ENCODE measurements at regions not wholly inside any gene's neighbourhood (a gene's known extent, or its start where the extent isn't known, plus 50 kb on each side); places are given as distances from the start of the nearest gene placed in this dataset.

DNA sequence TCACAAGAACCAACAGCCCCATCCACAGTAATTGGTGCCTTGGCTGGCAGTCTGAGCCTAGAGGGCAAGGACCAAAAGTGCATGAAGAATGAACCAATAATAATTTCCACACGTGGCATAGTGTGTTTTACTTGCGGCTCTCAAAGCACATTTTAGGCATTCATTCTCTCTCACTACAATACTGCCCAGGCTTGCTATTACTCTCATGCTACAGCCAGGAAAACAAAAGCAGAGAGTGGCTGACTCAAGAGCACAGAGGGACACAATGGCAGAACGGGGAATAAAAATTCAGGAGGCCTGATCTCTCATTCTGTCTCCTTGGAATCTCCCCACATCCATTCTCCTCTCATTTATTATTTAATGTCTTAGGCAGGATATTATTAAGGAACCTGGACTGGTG, 57.0 kb upstream of the NOL4 start:
- TF ChIP-seq MAX (IDR thresholded peaks at IDR 0.05; ENCODE audit: insufficient read depth, insufficient read length) (no peak), POLR2AphosphoS5 (IDR thresholded peaks at IDR 0.05; ENCODE audit: insufficient read depth, low read depth, low read length) (no peak), EZH2 (IDR thresholded peaks at IDR 0.05; ENCODE audit: borderline replicate concordance, low read depth, low read length, severe bottlenecking) (no peak), MYC (IDR thresholded peaks at IDR 0.05; ENCODE audit: low read depth, low read length) (no peak), POLR2A (IDR thresholded peaks at IDR 0.05; ENCODE audit: low read depth, low read length) (no peak), FOS (IDR thresholded peaks at IDR 0.05; ENCODE audit: borderline replicate concordance, insufficient read depth, low read length) (no peak), GATA2 (IDR thresholded peaks at IDR 0.05; ENCODE audit: insufficient read depth, insufficient read length, low read depth, low read length) (no peak), JUN (IDR thresholded peaks at IDR 0.05; ENCODE audit: borderline replicate concordance, insufficient read depth, insufficient read length, low read depth) (no peak)

GRCh38 chr18:34283506-34283905, 58.8 kb upstream of the NOL4 start:
- no peak overlapping the region for H3K9ac ChIP-seq (replicated peaks; ENCODE audit: extremely low read depth, insufficient read depth, low read length)
- H2AFZ ChIP-seq (ENCODE audit: low read depth, low read length), result no peak overlapping the region
- ChIA-PET CTCF (interaction anchor here (2.0 kb wide), 1 partner anchor 9 kb away, joined by 4 read pairs; no protein-coding TSS in a partner anchor), POLR2A (no interaction called here)
- no peak overlapping the region for H3K4me3 ChIP-seq (replicated peaks in 1 of 3; ENCODE audit: insufficient read depth in 1 of 3, low read depth in 1 of 3, low read length in 3 of 3)
- no TSS peak for BruUV-seq (replicated peaks)
- dilution Hi-C loops (cut with MboI; ENCODE audit: extremely low pct_ligation_motif_present, low sequenced_read_pairs) (no loop called here), intact Hi-C loops (cut with micrococcal nuclease) (no loop called here)
- no peak overlapping the region for H3K27ac ChIP-seq (ENCODE audit: insufficient read depth, low read depth, low read length)
- no peak for FAIRE-seq
- no peak for DNase-seq (ENCODE audit: low read depth, low spot score)
- H3K9me1 ChIP-seq (replicated peaks; ENCODE audit: control insufficient read depth, extremely low read depth, insufficient read depth, low read length), result no peaks in the 10 kb centered on the region
- no peaks in the 10 kb centered on the region for H3K9me3 ChIP-seq (replicated peaks; ENCODE audit: control insufficient read depth, insufficient read depth, low read length)
- no peaks in the 10 kb centered on the region for H3K4me1 ChIP-seq (ENCODE audit: control insufficient read depth, extremely low read depth, insufficient read depth, low read length)
- no peaks in the 10 kb centered on the region for H3K27me3 ChIP-seq (ENCODE audit: control insufficient read depth in 2 of 2, insufficient read depth in 2 of 2, low read length in 2 of 2)
- no peaks in the 10 kb centered on the region for H3K36me3 ChIP-seq (ENCODE audit: control insufficient read depth in 2 of 2, extremely low read depth in 1 of 2, insufficient read depth in 2 of 2, low read length in 2 of 2)
- H3K4me2 ChIP-seq (ENCODE audit: insufficient read depth, low read length), result no peak overlapping the region
- TF ChIP-seq GATA2 (IDR thresholded peaks at IDR 0.05; ENCODE audit: insufficient read depth, insufficient read length, low read depth, low read length), result no peak
- no peak for TF ChIP-seq JUN (IDR thresholded peaks at IDR 0.05; ENCODE audit: borderline replicate concordance, insufficient read depth, insufficient read length, low read depth)
- no peak for TF ChIP-seq EZH2 (IDR thresholded peaks at IDR 0.05; ENCODE audit: borderline replicate concordance, low read depth, low read length, severe bottlenecking)
- no peak for TF ChIP-seq POLR2AphosphoS5 (IDR thresholded peaks at IDR 0.05; ENCODE audit: insufficient read depth, low read depth, low read length)
- TF ChIP-seq POLR2A (IDR thresholded peaks at IDR 0.05; ENCODE audit: low read depth, low read length), result no peak
- TF ChIP-seq MAX (IDR thresholded peaks at IDR 0.05; ENCODE audit: insufficient read depth, insufficient read length), result no peak
- TF ChIP-seq FOS (IDR thresholded peaks at IDR 0.05; ENCODE audit: borderline replicate concordance, insufficient read depth, low read length), result no peak
- no peak for TF ChIP-seq MYC (IDR thresholded peaks at IDR 0.05; ENCODE audit: low read depth, low read length)
- TF ChIP-seq, protein P1, sequence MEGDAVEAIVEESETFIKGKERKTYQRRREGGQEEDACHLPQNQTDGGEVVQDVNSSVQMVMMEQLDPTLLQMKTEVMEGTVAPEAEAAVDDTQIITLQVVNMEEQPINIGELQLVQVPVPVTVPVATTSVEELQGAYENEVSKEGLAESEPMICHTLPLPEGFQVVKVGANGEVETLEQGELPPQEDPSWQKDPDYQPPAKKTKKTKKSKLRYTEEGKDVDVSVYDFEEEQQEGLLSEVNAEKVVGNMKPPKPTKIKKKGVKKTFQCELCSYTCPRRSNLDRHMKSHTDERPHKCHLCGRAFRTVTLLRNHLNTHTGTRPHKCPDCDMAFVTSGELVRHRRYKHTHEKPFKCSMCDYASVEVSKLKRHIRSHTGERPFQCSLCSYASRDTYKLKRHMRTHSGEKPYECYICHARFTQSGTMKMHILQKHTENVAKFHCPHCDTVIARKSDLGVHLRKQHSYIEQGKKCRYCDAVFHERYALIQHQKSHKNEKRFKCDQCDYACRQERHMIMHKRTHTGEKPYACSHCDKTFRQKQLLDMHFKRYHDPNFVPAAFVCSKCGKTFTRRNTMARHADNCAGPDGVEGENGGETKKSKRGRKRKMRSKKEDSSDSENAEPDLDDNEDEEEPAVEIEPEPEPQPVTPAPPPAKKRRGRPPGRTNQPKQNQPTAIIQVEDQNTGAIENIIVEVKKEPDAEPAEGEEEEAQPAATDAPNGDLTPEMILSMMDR (IDR thresholded peaks at IDR 0.05; ENCODE audit: extremely low read depth in 1 of 2, insufficient read depth in 1 of 2, low read depth in 1 of 2, low read length in 2 of 2), result no peak
- H4K20me1 ChIP-seq (replicated peaks; ENCODE audit: control insufficient read depth, extremely low read depth, insufficient read depth, low read length), result no peaks in the 10 kb centered on the region
- no peaks in the 10 kb centered on the region for H3K79me2 ChIP-seq (ENCODE audit: control insufficient read depth, insufficient read depth, low read length)

More for the DNA sequence above, 57.0 kb upstream of the NOL4 start:
- no TSS peak for BruUV-seq (replicated peaks)
- no peak overlapping the region for H3K4me2 ChIP-seq (ENCODE audit: insufficient read depth, low read length)
- FAIRE-seq (no peak), DNase-seq (ENCODE audit: low read depth, low spot score) (no peak)
- H4K20me1 ChIP-seq (replicated peaks; ENCODE audit: control insufficient read depth, extremely low read depth, insufficient read depth, low read length), result no peaks in the 10 kb centered on the region
- no peak overlapping the region for H2AFZ ChIP-seq (ENCODE audit: low read depth, low read length)
- no peak overlapping the region for H3K4me3 ChIP-seq (replicated peaks in 1 of 3; ENCODE audit: insufficient read depth in 1 of 3, low read depth in 1 of 3, low read length in 3 of 3)
- intact Hi-C loops (cut with micrococcal nuclease), result no loop called here
- no peaks in the 10 kb centered on the region for H3K9me3 ChIP-seq (replicated peaks; ENCODE audit: control insufficient read depth, insufficient read depth, low read length)
- H3K9ac ChIP-seq (replicated peaks; ENCODE audit: extremely low read depth, insufficient read depth, low read length), result no peak overlapping the region
- H3K9me1 ChIP-seq (replicated peaks; ENCODE audit: control insufficient read depth, extremely low read depth, insufficient read depth, low read length), result no peaks in the 10 kb centered on the region
- no peaks in the 10 kb centered on the region for H3K27me3 ChIP-seq (ENCODE audit: control insufficient read depth in 2 of 2, insufficient read depth in 2 of 2, low read length in 2 of 2)
- H3K79me2 ChIP-seq (ENCODE audit: control insufficient read depth, insufficient read depth, low read length), result no peaks in the 10 kb centered on the region
- H3K36me3 ChIP-seq (ENCODE audit: control insufficient read depth in 2 of 2, extremely low read depth in 1 of 2, insufficient read depth in 2 of 2, low read length in 2 of 2), result no peaks in the 10 kb centered on the region
- no peaks in the 10 kb centered on the region for H3K4me1 ChIP-seq (ENCODE audit: control insufficient read depth, extremely low read depth, insufficient read depth, low read length)
- ChIA-PET CTCF (no interaction called here), POLR2A (no interaction called here)
- no peak overlapping the region for H3K27ac ChIP-seq (ENCODE audit: insufficient read depth, low read depth, low read length)
- dilution Hi-C loops (cut with MboI; ENCODE audit: extremely low pct_ligation_motif_present, low sequenced_read_pairs), result no loop called here

Measured in endothelial cell of umbilical vein (primary cell).